NB4 (cell line): ENCODE measurements at regions not wholly inside any gene's neighbourhood (a gene's known extent, or its start where the extent isn't known, plus 50 kb on each side); places are given as distances from the start of the nearest gene placed in this dataset.

Experiments used
- POLR2A ChIP-seq: IDR thresholded peaks from 2 replicates; pipeline ENCODE4 v1.6.1; 2011; ENCODE audit warnings: mild to moderate bottlenecking; ENCODE audit not compliant: insufficient read length; ENCODE audit errors: extremely low read depth
- TF ChIP-seq, protein P1 (sequence below): IDR thresholded peaks from one replicate; pipeline ENCODE4 v1.5.1; 2012; ENCODE audit warnings: low read depth, low read length
- TF ChIP-seq, protein P2 (sequence below): IDR thresholded peaks from 2 replicates; pipeline ENCODE4 v1.6.1; 2011; ENCODE audit warnings: low read depth, low read length

DNA sequence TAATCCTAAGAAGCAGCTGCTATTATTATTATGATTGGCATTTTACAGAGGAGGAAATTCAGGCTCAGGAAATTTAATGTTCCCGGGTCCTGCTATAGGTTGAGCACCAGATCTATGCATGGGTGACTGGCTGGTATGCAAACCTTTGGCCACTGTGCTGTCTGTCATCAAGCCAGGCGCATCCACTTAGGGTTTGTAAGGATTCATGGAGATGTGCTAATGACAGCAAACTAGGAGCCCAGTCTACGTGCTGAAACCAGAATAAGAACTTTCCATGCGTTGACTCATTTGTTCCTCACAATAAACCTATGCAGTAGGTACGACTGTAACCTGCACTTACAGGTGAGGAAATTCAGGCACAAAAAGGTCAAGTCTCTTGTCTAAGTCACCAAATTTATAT is 64.5 kb upstream of the ZMIZ1 start:
- TF ChIP-seq, protein P1, sequence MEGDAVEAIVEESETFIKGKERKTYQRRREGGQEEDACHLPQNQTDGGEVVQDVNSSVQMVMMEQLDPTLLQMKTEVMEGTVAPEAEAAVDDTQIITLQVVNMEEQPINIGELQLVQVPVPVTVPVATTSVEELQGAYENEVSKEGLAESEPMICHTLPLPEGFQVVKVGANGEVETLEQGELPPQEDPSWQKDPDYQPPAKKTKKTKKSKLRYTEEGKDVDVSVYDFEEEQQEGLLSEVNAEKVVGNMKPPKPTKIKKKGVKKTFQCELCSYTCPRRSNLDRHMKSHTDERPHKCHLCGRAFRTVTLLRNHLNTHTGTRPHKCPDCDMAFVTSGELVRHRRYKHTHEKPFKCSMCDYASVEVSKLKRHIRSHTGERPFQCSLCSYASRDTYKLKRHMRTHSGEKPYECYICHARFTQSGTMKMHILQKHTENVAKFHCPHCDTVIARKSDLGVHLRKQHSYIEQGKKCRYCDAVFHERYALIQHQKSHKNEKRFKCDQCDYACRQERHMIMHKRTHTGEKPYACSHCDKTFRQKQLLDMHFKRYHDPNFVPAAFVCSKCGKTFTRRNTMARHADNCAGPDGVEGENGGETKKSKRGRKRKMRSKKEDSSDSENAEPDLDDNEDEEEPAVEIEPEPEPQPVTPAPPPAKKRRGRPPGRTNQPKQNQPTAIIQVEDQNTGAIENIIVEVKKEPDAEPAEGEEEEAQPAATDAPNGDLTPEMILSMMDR = no peak
- TF ChIP-seq POLR2A = no peak
- TF ChIP-seq, protein P2, sequence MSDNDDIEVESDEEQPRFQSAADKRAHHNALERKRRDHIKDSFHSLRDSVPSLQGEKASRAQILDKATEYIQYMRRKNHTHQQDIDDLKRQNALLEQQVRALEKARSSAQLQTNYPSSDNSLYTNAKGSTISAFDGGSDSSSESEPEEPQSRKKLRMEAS = no peak
